ENCODE measurements at regions not wholly inside any gene's neighbourhood (a gene's known extent, or its start where the extent isn't known, plus 50 kb on each side); places are given as distances from the start of the nearest gene placed in this dataset.

GRCh38 chr2:43114210-43114609 is 112.2 kb downstream of the ZFP36L2 start:
- H3K27me3 Mint-ChIP-seq (ENCODE audit: low read depth), result no peaks in the 10 kb centered on the region
- H3K27ac Mint-ChIP-seq, result no peak overlapping the region

GRCh38 chr2:43111788-43112554 is 114.4 kb downstream of the ZFP36L2 start:
- Mint-ChIP-seq H3K4me1 (ENCODE audit: low read depth) (no peaks in the 10 kb centered on the region), H3K27me3 (ENCODE audit: low read depth) (no peaks in the 10 kb centered on the region), H3K36me3 (ENCODE audit: low read depth) (peaks cover 17% of the 10 kb centered on the region), H3K27ac (no peak overlapping the region), H3K4me3 (no peak overlapping the region), H3K9me3 (no peaks in the 10 kb centered on the region)

More at GRCh38 chr2:43114210-43114609, 112.2 kb downstream of the ZFP36L2 start:
- Mint-ChIP-seq H3K4me1 (ENCODE audit: low read depth) (no peaks in the 10 kb centered on the region), H3K9me3 (peaks cover 8% of the 10 kb centered on the region), H3K4me3 (no peak overlapping the region), H3K36me3 (ENCODE audit: low read depth) (peaks cover 25% of the 10 kb centered on the region)

GRCh38 chr2:43110442-43110871 is 115.9 kb downstream of the ZFP36L2 start:
- peaks cover 14% of the 10 kb centered on the region for H3K36me3 Mint-ChIP-seq (ENCODE audit: low read depth)
- H3K4me3 Mint-ChIP-seq, result no peak overlapping the region
- no peaks in the 10 kb centered on the region for H3K4me1 Mint-ChIP-seq (ENCODE audit: low read depth)
- no peak overlapping the region for H3K27ac Mint-ChIP-seq
- no peaks in the 10 kb centered on the region for H3K9me3 Mint-ChIP-seq
- no peaks in the 10 kb centered on the region for H3K27me3 Mint-ChIP-seq (ENCODE audit: low read depth)

- no peaks in the 10 kb centered on the region for H3K4me1 Mint-ChIP-seq (ENCODE audit: low read depth)
- H3K27ac Mint-ChIP-seq, result no peak overlapping the region
- peaks cover 9% of the 10 kb centered on the region for H3K36me3 Mint-ChIP-seq (ENCODE audit: low read depth)
- H3K4me3 Mint-ChIP-seq, result no peak overlapping the region
- H3K27me3 Mint-ChIP-seq (ENCODE audit: low read depth), result no peaks in the 10 kb centered on the region
- H3K9me3 Mint-ChIP-seq, result peaks cover under 1% of the 10 kb centered on the region
These were observed 117.1 kb downstream of the ZFP36L2 start for GRCh38 chr2:43109261-43109743.

GRCh38 chr2:43107679-43108078 is 118.7 kb downstream of the ZFP36L2 start:
- no peak overlapping the region for H3K27ac Mint-ChIP-seq
- no peaks in the 10 kb centered on the region for H3K4me1 Mint-ChIP-seq (ENCODE audit: low read depth)
- H3K9me3 Mint-ChIP-seq, result peaks cover 4% of the 10 kb centered on the region
- no peaks in the 10 kb centered on the region for H3K27me3 Mint-ChIP-seq (ENCODE audit: low read depth)
- no peak overlapping the region for H3K4me3 Mint-ChIP-seq
- peaks cover 10% of the 10 kb centered on the region for H3K36me3 Mint-ChIP-seq (ENCODE audit: low read depth)

- peaks cover 10% of the 10 kb centered on the region for H3K36me3 Mint-ChIP-seq (ENCODE audit: low read depth)
- H3K4me3 Mint-ChIP-seq, result no peak overlapping the region
- H3K27ac Mint-ChIP-seq, result peak overlapping the region; percentile 5
- H3K4me1 Mint-ChIP-seq (ENCODE audit: low read depth), result no peaks in the 10 kb centered on the region
- no peaks in the 10 kb centered on the region for H3K27me3 Mint-ChIP-seq (ENCODE audit: low read depth)
- H3K9me3 Mint-ChIP-seq, result peaks cover 4% of the 10 kb centered on the region
These were observed 119.6 kb downstream of the ZFP36L2 start for GRCh38 chr2:43106559-43107527.

GRCh38 chr2:43105586-43106558 is 120.5 kb downstream of the ZFP36L2 start:
- Mint-ChIP-seq H3K27me3 (ENCODE audit: low read depth) (no peaks in the 10 kb centered on the region), H3K4me3 (no peak overlapping the region), H3K4me1 (ENCODE audit: low read depth) (no peaks in the 10 kb centered on the region), H3K36me3 (ENCODE audit: low read depth) (peaks cover 10% of the 10 kb centered on the region), H3K9me3 (peaks cover 4% of the 10 kb centered on the region), H3K27ac (peak overlapping the region; percentile 5)

GRCh38 chr2:43104763-43105162 is 121.6 kb downstream of the ZFP36L2 start:
- H3K27me3 Mint-ChIP-seq (ENCODE audit: low read depth), result peaks cover 5% of the 10 kb centered on the region
- peaks cover 4% of the 10 kb centered on the region for H3K9me3 Mint-ChIP-seq
- peaks cover 12% of the 10 kb centered on the region for H3K36me3 Mint-ChIP-seq (ENCODE audit: low read depth)
- no peak overlapping the region for H3K4me3 Mint-ChIP-seq
- no peak overlapping the region for H3K27ac Mint-ChIP-seq
- H3K4me1 Mint-ChIP-seq (ENCODE audit: low read depth), result no peaks in the 10 kb centered on the region

- no peaks in the 10 kb centered on the region for H3K4me1 Mint-ChIP-seq (ENCODE audit: low read depth)
- no peak overlapping the region for H3K27ac Mint-ChIP-seq
- H3K4me3 Mint-ChIP-seq, result no peak overlapping the region
- peaks cover 12% of the 10 kb centered on the region for H3K36me3 Mint-ChIP-seq (ENCODE audit: low read depth)
- peaks cover 4% of the 10 kb centered on the region for H3K9me3 Mint-ChIP-seq
- H3K27me3 Mint-ChIP-seq (ENCODE audit: low read depth), result peaks cover 11% of the 10 kb centered on the region
These were observed 122.3 kb downstream of the ZFP36L2 start for GRCh38 chr2:43104106-43104505.

- H3K27me3 Mint-ChIP-seq (ENCODE audit: low read depth), result peaks cover 11% of the 10 kb centered on the region
- no peaks in the 10 kb centered on the region for H3K4me1 Mint-ChIP-seq (ENCODE audit: low read depth)
- H3K4me3 Mint-ChIP-seq, result no peak overlapping the region
- H3K9me3 Mint-ChIP-seq, result peaks cover 4% of the 10 kb centered on the region
- no peak overlapping the region for H3K27ac Mint-ChIP-seq
- peaks cover 13% of the 10 kb centered on the region for H3K36me3 Mint-ChIP-seq (ENCODE audit: low read depth)
These were observed 123.4 kb downstream of the ZFP36L2 start for GRCh38 chr2:43103093-43103404.

GRCh38 chr2:43102366-43103092 is 123.9 kb downstream of the ZFP36L2 start:
- Mint-ChIP-seq H3K36me3 (ENCODE audit: low read depth) (peaks cover 18% of the 10 kb centered on the region), H3K27ac (no peak overlapping the region), H3K4me3 (no peak overlapping the region), H3K9me3 (peaks cover 4% of the 10 kb centered on the region), H3K27me3 (ENCODE audit: low read depth) (peaks cover 11% of the 10 kb centered on the region), H3K4me1 (ENCODE audit: low read depth) (no peaks in the 10 kb centered on the region)

GRCh38 chr2:43101751-43102150 is 124.7 kb downstream of the ZFP36L2 start:
- Mint-ChIP-seq H3K36me3 (ENCODE audit: low read depth) (peaks cover 17% of the 10 kb centered on the region), H3K4me1 (ENCODE audit: low read depth) (no peaks in the 10 kb centered on the region), H3K27ac (no peak overlapping the region), H3K4me3 (no peak overlapping the region), H3K9me3 (peaks cover 4% of the 10 kb centered on the region), H3K27me3 (ENCODE audit: low read depth) (peaks cover 11% of the 10 kb centered on the region)

- Mint-ChIP-seq H3K27ac (no peak overlapping the region), H3K36me3 (ENCODE audit: low read depth) (peaks cover 22% of the 10 kb centered on the region), H3K9me3 (peaks cover 4% of the 10 kb centered on the region), H3K27me3 (ENCODE audit: low read depth) (peaks cover 11% of the 10 kb centered on the region), H3K4me3 (no peak overlapping the region), H3K4me1 (ENCODE audit: low read depth) (no peaks in the 10 kb centered on the region)
These were observed 125.3 kb downstream of the ZFP36L2 start for GRCh38 chr2:43100883-43101662.

All from T-helper 1 cell treated with Interleukin-12 subunit alpha and Interleukin-12 subunit beta and Interleukin-4 antibody, amounts not matched to agents 30 μg/mL and 1 μg/mL, for 36 hours (primary cell).